ENCODE measurements at regions not wholly inside any gene's neighbourhood (a gene's known extent, or its start where the extent isn't known, plus 50 kb on each side); places are given as distances from the start of the nearest gene placed in this dataset.
A peak's percentile ranks its signal among the peaks of the same experiment; 100 is the strongest.

DNA sequence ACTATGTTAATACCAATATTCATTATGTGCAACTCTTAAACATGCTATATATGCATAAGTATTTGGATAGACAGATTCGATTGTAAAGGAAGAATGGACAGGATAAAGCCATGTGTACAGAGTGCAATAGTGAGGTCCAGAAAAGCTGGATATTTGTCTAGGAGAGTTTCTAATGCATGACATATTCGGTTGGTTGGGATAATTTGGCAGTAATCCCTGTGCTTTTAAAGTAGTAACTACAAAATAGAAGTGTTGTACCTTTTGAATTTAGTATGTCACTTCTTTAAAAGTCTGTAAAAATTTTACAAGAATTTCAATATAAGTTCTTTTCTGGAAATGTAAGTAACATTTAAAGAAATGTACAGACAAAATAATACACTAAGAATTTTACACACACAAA lies 774.5 kb downstream of the USP25 start:
- 38 to 49% (median 44%) methylated on average over 2 of the region's 2 CpGs for WGBS, 4 donors
- Histone ChIP-seq H3K27ac (no peak overlapping the region), H3K4me1 (peaks cover 0 to 30% (median 15%) of the 10 kb centered on the region in 12 donors), H3K4me3 (no peak overlapping the region), H3K36me3 (no peaks in the 10 kb centered on the region), H3K27me3 (no peaks in the 10 kb centered on the region), H3K9me3 (no peaks in the 10 kb centered on the region)
- intact Hi-C loops (cut with DNase I), result no loop called here
- ATAC-seq, result no peak
- TF ChIP-seq, protein P1, sequence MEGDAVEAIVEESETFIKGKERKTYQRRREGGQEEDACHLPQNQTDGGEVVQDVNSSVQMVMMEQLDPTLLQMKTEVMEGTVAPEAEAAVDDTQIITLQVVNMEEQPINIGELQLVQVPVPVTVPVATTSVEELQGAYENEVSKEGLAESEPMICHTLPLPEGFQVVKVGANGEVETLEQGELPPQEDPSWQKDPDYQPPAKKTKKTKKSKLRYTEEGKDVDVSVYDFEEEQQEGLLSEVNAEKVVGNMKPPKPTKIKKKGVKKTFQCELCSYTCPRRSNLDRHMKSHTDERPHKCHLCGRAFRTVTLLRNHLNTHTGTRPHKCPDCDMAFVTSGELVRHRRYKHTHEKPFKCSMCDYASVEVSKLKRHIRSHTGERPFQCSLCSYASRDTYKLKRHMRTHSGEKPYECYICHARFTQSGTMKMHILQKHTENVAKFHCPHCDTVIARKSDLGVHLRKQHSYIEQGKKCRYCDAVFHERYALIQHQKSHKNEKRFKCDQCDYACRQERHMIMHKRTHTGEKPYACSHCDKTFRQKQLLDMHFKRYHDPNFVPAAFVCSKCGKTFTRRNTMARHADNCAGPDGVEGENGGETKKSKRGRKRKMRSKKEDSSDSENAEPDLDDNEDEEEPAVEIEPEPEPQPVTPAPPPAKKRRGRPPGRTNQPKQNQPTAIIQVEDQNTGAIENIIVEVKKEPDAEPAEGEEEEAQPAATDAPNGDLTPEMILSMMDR (IDR thresholded peaks at IDR 0.05), result no peak
- no peak for TF ChIP-seq POLR2A (IDR thresholded peaks at IDR 0.05)
- no peak for DNase-seq

DNA sequence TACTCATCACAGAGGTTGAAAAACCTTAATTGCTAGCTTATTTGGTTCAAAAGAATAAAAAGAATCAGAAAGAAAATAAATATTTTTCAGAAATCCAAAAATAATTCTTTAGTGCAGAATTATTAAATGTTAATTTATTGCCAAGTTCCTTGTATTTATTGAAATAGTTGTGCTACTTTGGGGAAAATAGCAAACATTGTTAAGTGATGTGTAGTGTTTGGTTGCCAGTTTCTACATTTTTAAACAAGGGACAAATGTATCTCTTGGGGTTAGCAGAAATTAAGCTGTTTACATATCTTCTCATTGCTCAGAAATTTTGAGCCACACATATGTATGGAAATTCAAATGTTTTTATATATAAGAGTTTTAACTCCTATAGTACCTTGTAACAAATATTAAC lies 775.0 kb downstream of the USP25 start:
- H3K9me3 ChIP-seq, result no peaks in the 10 kb centered on the region
- no peak overlapping the region for H3K4me3 ChIP-seq
- no peaks in the 10 kb centered on the region for H3K36me3 ChIP-seq
- DNase-seq (no peak), ATAC-seq (no peak)
- peaks cover 0 to 35% (median 15%) of the 10 kb centered on the region in 12 donors for H3K4me1 ChIP-seq
- intact Hi-C loops (cut with DNase I), result no loop called here
- TF ChIP-seq POLR2A (IDR thresholded peaks at IDR 0.05), result no peak
- TF ChIP-seq, protein P1 (IDR thresholded peaks at IDR 0.05), result no peak
- no peak overlapping the region for H3K27ac ChIP-seq
- no peaks in the 10 kb centered on the region for H3K27me3 ChIP-seq

DNA sequence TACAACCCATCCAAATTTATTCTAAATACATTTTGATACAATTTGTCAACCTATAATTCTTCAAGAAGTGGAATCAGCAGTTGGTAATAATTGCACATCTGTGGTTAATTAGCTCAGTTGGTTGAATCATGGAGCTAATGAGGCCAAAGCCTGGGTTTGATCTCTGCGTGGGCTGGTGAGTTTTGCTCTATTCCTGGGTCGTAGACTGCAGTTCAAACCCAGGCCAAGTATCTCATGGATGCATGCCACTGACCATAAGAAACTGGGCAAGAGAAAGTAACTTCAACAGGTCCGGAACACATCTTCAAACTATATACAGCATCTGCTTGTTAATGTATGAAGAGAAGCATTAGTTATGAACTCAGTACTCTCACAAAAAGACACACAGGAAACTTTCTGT lies 779.7 kb downstream of the USP25 start:
- intact Hi-C loops (cut with DNase I), result no loop called here
- ATAC-seq (peak in 1 of 4 donors; percentile 67), DNase-seq (peak in 1 of 5 donors; percentile 32)
- Histone ChIP-seq H3K27me3 (no peaks in the 10 kb centered on the region), H3K9me3 (peaks cover 0 to 10% (median 0%) of the 10 kb centered on the region in 12 donors), H3K4me1 (peaks cover 0 to 32% (median 13%) of the 10 kb centered on the region in 12 donors), H3K36me3 (no peaks in the 10 kb centered on the region), H3K27ac (no peak overlapping the region), H3K4me3 (no peak overlapping the region)
- TF ChIP-seq, protein P1 (IDR thresholded peaks at IDR 0.05), result no peak
- no peak for TF ChIP-seq POLR2A (IDR thresholded peaks at IDR 0.05)
- WGBS, 4 donors, result 43 to 65% (median 51%) methylated on average over 3 of the region's 3 CpGs

DNA sequence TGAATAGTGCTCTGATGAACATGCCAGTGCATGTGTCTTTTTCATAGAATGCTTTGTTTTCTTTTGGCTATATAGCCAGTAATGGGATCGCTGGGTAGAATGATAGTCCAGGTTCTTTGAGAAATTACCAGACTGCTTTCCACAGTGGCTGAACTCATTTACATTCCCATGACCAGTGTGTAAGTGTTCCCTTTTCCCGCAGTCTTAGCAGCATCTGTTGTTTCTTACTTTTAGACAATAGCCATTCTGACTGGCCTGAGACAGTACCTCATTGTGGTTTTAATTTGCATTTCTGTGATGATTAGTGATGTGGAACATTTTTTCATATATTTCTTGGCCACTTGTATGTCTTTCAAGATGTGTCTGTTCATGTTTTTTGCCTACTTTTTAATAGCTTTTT lies 784.5 kb downstream of the USP25 start:
- TF ChIP-seq, protein P1 (IDR thresholded peaks at IDR 0.05), result no peak
- no peak for TF ChIP-seq POLR2A (IDR thresholded peaks at IDR 0.05)

More for the DNA sequence above, 784.5 kb downstream of the USP25 start:
- ATAC-seq, result no peak
- H3K27me3 ChIP-seq, result no peaks in the 10 kb centered on the region
- H3K9me3 ChIP-seq, result peaks cover 0 to 31% (median 3%) of the 10 kb centered on the region in 12 donors
- H3K4me1 ChIP-seq, result peaks cover 0 to 17% (median 0%) of the 10 kb centered on the region in 12 donors
- H3K4me3 ChIP-seq, result no peak overlapping the region
- DNase-seq, result no peak
- no peaks in the 10 kb centered on the region for H3K36me3 ChIP-seq
- intact Hi-C loops (cut with DNase I), result no loop called here
- WGBS, 4 donors, result 86 to 96% (median 92%) methylated on average over 2 of the region's 2 CpGs
- H3K27ac ChIP-seq, result no peak overlapping the region

Measured in heart left ventricle (tissue), 16 donors.